ENCODE measurements at regions not wholly inside any gene's neighbourhood (a gene's known extent, or its start where the extent isn't known, plus 50 kb on each side); places are given as distances from the start of the nearest gene placed in this dataset.

DNA sequence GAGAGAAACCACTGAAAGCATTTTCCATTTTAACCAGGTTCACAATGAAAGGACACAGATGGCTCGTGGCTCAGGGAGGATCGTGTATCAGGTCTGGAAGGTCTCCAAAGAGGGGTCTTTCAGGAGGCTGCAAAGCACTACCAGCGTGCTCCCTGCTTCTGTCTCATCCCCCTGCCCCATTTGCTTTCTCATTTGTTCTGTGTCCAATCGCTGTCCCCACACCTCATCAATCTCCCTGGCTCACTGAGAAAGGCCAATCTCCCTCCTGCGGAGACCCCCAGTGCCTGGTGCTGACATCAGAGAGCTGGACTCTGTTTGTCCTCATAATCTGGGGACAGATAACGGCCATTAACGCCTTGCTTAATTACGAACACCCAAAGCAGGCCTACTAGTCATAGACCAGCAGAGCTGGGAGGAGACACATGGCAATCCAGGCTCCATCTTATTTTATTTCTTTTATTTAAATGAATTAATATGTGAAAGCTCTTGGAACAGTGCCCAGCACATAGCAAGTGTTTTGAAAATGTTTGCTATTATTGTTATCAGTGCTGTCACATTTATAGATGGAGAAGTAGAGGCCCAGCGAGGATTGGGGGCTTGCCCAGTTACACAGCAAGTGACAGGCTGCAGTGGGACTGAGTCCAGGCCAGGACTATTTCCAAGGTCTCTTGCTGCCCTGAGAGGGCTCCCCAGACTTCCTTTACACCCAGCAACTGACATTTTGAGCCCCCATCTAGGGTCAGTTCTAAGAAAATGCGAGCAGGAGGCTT is 341.0 kb upstream of the USP24 start:
- no peak for DNase-seq (ENCODE audit: extremely low spot score)
- no peaks in the 10 kb centered on the region for H3K27me3 ChIP-seq
- no peaks in the 10 kb centered on the region for H3K9me3 ChIP-seq
- WGBS = 88% methylated on average over 10 of the region's 10 CpGs
- intact Hi-C loops (cut with DNase I) = no loop called here
- H3K36me3 ChIP-seq = no peaks in the 10 kb centered on the region
- no peak for TF ChIP-seq EP300 (IDR thresholded peaks at IDR 0.05)
- no peak for TF ChIP-seq POLR2A (IDR thresholded peaks at IDR 0.05; ENCODE audit: low read depth)
- no peak for TF ChIP-seq POLR2AphosphoS5 (IDR thresholded peaks at IDR 0.05)
- TF ChIP-seq, protein P1, sequence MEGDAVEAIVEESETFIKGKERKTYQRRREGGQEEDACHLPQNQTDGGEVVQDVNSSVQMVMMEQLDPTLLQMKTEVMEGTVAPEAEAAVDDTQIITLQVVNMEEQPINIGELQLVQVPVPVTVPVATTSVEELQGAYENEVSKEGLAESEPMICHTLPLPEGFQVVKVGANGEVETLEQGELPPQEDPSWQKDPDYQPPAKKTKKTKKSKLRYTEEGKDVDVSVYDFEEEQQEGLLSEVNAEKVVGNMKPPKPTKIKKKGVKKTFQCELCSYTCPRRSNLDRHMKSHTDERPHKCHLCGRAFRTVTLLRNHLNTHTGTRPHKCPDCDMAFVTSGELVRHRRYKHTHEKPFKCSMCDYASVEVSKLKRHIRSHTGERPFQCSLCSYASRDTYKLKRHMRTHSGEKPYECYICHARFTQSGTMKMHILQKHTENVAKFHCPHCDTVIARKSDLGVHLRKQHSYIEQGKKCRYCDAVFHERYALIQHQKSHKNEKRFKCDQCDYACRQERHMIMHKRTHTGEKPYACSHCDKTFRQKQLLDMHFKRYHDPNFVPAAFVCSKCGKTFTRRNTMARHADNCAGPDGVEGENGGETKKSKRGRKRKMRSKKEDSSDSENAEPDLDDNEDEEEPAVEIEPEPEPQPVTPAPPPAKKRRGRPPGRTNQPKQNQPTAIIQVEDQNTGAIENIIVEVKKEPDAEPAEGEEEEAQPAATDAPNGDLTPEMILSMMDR (IDR thresholded peaks at IDR 0.05) = no peak
- no peak overlapping the region for H3K27ac ChIP-seq (replicated peaks in 1 of 4)
- H3K4me1 ChIP-seq = peaks cover 0 to 9% (median 0%) of the 10 kb centered on the region in 4 donors
- no peak overlapping the region for H3K4me3 ChIP-seq

DNA sequence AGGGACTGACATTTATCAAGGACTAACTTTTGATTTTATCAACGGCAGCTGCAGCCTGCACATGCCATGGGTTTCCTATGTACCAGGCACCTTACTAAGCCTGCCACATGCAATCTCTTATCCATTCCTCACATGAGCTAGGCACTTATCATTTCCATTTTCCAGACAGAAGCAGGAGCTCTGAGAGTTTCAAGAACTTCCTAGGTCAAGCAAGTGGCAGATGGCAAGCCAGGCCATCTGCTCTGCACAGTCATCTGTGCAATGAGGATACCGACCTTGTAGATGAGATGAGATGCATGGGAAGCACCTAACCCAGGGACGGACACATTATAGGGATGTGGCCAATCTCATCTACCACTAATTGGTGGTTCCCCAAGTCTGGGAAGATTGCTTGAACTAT is 339.4 kb upstream of the USP24 start:
- Histone ChIP-seq H3K27ac (replicated peaks in 1 of 4) (no peak overlapping the region), H3K36me3 (no peaks in the 10 kb centered on the region), H3K9me3 (no peaks in the 10 kb centered on the region), H3K27me3 (no peaks in the 10 kb centered on the region), H3K4me3 (no peak overlapping the region), H3K4me1 (peaks cover 0 to 4% (median 0%) of the 10 kb centered on the region in 4 donors)
- DNase-seq (ENCODE audit: extremely low spot score) = no peak
- WGBS = 80% methylated on average over 1 of the region's 3 CpGs
- intact Hi-C loops (cut with DNase I) = no loop called here
- TF ChIP-seq, protein P1 (IDR thresholded peaks at IDR 0.05) = no peak
- TF ChIP-seq EP300 (IDR thresholded peaks at IDR 0.05) (no peak), POLR2AphosphoS5 (IDR thresholded peaks at IDR 0.05) (no peak), POLR2A (IDR thresholded peaks at IDR 0.05; ENCODE audit: low read depth) (no peak)

DNA sequence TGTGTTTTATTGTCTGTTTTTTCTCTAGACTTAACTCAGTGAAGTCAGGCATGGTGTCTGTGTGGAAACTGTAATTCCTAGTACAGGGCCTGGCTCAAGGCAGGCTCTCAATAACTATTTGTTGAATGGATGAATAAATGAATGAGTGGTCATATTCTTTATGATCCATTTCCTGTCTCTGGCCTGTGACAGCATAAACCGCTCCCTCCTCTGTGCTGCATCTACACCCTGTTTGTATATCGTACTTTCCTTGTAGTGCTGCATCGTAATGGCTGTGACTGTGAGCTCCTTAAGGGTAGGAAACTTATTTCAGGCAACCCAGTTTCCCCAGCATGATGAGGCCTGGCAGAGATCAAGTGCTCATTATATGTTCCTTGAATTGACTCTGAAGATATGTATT is 337.5 kb upstream of the USP24 start:
- Histone ChIP-seq H3K9me3 (no peaks in the 10 kb centered on the region), H3K4me1 (no peaks in the 10 kb centered on the region), H3K36me3 (no peaks in the 10 kb centered on the region), H3K27ac (replicated peaks in 1 of 4) (no peak overlapping the region), H3K27me3 (no peaks in the 10 kb centered on the region), H3K4me3 (no peak overlapping the region)
- no peak for DNase-seq (ENCODE audit: extremely low spot score)
- intact Hi-C loops (cut with DNase I) = no loop called here
- WGBS = 100% methylated on average over 3 of the region's 3 CpGs
- TF ChIP-seq POLR2A (IDR thresholded peaks at IDR 0.05; ENCODE audit: low read depth) (no peak), POLR2AphosphoS5 (IDR thresholded peaks at IDR 0.05) (no peak), EP300 (IDR thresholded peaks at IDR 0.05) (no peak)
- TF ChIP-seq, protein P1 (IDR thresholded peaks at IDR 0.05) = no peak

DNA sequence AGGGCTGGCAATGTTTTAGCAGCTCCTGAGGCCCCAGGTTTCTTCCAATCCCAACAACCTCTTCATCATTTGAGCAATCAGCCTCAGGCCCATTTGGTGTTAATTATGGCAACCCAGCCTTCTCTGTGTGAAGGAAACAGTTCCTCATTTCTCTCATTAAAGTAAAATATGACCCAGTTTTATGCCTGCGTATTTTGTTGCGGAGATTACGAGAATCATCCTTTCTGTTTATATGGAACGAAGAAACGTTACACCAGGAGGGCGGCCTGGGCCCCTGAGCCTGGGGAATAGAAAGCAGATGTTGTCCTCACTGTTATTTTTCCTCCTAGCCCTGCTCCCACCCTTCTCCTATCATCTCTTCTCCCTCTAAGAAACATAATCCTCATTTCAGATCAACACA is 332.2 kb upstream of the USP24 start:
- WGBS = 87% methylated on average over 6 of the region's 6 CpGs
- no peaks in the 10 kb centered on the region for H3K9me3 ChIP-seq
- intact Hi-C loops (cut with DNase I) = no loop called here
- H3K36me3 ChIP-seq = no peaks in the 10 kb centered on the region
- H3K4me1 ChIP-seq = no peaks in the 10 kb centered on the region
- TF ChIP-seq EP300 (IDR thresholded peaks at IDR 0.05) (no peak), POLR2AphosphoS5 (IDR thresholded peaks at IDR 0.05) (no peak), POLR2A (IDR thresholded peaks at IDR 0.05; ENCODE audit: low read depth) (no peak)
- TF ChIP-seq, protein P1 (IDR thresholded peaks at IDR 0.05) = no peak
- no peak overlapping the region for H3K27ac ChIP-seq (replicated peaks in 1 of 4)
- no peak overlapping the region for H3K4me3 ChIP-seq
- H3K27me3 ChIP-seq = no peaks in the 10 kb centered on the region
- no peak for DNase-seq (ENCODE audit: extremely low spot score)

DNA sequence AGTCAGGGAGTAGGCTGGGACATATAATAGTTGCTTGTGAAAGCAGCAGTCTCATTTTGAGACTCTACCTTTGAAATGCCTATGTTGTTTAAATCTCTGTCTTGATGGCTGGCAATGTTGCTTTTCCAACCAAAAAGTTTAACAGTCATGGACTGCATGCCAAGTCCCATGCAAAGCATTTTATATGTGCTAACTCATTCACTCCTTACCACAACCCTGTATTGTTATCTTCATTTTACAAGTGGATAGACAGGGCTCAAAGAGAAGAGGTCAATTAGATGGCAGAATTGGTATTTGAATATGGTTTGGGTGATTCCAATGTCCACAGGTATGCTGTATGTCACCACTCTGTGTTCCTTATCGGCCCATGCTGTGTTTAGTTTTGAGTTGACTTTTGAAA is 331.4 kb upstream of the USP24 start:
- intact Hi-C loops (cut with DNase I) = no loop called here
- H3K9me3 ChIP-seq = no peaks in the 10 kb centered on the region
- H3K4me3 ChIP-seq = no peak overlapping the region
- TF ChIP-seq POLR2AphosphoS5 (IDR thresholded peaks at IDR 0.05) = no peak
- no peak for TF ChIP-seq EP300 (IDR thresholded peaks at IDR 0.05)
- no peak for TF ChIP-seq POLR2A (IDR thresholded peaks at IDR 0.05; ENCODE audit: low read depth)
- TF ChIP-seq, protein P1 (IDR thresholded peaks at IDR 0.05) = no peak
- H3K36me3 ChIP-seq = no peaks in the 10 kb centered on the region
- DNase-seq (ENCODE audit: extremely low spot score) = no peak
- WGBS = 100% methylated on average over 1 of the region's 1 CpG
- no peak overlapping the region for H3K27ac ChIP-seq (replicated peaks in 1 of 4)
- H3K27me3 ChIP-seq = no peaks in the 10 kb centered on the region
- no peaks in the 10 kb centered on the region for H3K4me1 ChIP-seq
